Esophagus mucosa (tissue), 1 donor: ENCODE measurements at regions not wholly inside any gene's neighbourhood (a gene's known extent, or its start where the extent isn't known, plus 50 kb on each side); places are given as distances from the start of the nearest gene placed in this dataset.
"Not testable (repeated sequence)": the region's sequence is repeated elsewhere in the genome, so short reads cannot be mapped to it uniquely, and the experiment has no call there.

Experiments
- ATAC-seq: fragments of 200-7000 bp; cut with Tn5 transposase; one replicate; pipeline ENCODE4 v1.9.1; 2020
- donor health status: DM: yes; HTN: yes; CAD: no.

DNA sequence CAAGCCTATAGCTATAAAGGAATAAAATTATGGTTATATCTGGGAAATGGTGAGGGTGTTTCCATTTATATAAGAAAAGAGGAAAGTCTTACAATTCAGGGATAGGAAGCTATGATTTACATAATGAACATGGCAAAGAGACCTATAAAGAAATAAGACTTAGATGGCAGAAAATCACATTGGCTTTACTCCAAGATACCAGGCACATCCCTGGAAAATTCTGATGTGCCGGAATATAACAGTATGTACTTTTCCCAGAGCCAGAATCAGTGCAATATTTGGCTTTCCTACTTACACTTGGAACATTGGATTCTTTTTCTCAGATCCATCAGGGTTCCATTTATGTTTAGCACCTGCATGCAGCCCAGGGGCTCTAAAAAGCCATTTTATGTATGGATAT, 357.8 kb downstream of the CETN3 start:
- no peak for ATAC-seq

DNA sequence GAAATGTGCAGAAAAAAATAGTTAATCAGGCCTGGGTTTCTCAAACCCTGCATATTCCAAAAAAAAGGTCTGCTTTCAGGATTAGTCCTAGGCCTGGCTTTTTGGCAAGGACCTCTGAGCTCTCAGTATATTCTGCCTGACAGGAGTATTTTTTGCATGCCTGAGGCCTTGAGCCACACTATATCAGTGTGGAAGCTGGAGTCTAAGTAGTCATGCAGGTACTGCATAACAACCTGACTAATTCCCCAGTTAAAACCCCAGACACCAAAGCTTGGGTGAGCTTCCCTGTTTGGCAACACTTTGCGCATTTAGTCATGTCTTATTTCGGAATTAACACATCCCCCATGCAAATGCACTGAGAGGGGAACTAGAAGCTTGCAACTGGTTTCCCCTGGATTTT, 359.5 kb downstream of the CETN3 start:
- peak; percentile 58 for ATAC-seq

DNA sequence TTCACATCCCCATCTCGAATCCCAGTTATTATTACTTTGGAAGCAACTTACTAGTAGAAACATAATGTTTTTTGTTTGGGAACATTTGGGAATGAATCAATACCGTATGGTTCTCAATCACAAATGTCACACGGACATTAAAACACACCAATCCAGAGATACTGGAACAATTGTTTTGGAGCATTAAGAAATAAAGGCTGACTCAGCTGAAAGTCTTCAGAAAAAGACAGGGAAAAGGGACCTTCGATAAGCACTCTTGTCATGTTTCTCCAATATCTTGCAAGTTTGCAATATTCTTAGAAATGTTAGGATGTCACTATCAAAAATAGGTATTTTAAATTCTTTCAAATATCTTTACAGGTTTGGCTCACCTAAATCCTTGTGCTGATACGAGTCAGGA, 362.4 kb downstream of the CETN3 start:
- ATAC-seq = no peak

- not testable (repeated sequence) for ATAC-seq
Observed at GRCh38 chr5:90040082-90040481, 369.5 kb downstream of the CETN3 start.

DNA sequence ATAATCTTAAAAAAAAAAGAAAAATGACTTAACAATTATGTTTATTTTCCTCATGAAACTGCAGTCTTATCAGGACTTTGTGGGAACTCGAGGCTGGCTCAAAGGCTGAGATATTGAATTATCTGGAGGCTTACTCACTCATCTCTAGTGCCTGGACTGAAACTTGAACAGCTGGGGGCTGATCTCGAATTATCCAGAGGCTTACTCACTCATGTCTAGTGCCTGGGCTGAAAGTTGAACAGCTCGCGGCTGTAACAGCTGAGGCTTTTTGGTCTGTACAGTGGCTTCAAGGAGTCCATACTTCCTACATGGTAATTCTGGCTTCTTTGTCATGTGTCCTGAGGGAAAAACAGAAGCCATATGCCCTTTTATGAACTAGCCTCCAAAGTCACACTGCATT, 371.9 kb downstream of the CETN3 start:
- ATAC-seq = no peak

DNA sequence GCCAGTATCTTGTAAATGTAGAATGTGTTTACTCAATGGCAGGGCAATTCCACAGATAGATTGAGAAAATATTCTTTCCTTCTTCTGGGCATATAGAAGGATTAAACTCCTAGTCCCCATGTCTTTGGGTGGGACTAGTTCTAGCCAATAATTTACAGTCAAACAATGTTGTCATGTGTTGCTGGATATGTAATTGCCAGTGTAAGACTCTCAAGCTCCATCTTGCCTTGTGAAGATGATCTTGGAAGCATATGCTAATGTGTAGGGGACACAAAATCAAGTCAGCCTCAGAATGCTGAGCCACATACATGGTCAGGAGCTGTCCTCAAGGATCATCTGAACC, 386.9 kb downstream of the CETN3 start:
- no peak for ATAC-seq

DNA sequence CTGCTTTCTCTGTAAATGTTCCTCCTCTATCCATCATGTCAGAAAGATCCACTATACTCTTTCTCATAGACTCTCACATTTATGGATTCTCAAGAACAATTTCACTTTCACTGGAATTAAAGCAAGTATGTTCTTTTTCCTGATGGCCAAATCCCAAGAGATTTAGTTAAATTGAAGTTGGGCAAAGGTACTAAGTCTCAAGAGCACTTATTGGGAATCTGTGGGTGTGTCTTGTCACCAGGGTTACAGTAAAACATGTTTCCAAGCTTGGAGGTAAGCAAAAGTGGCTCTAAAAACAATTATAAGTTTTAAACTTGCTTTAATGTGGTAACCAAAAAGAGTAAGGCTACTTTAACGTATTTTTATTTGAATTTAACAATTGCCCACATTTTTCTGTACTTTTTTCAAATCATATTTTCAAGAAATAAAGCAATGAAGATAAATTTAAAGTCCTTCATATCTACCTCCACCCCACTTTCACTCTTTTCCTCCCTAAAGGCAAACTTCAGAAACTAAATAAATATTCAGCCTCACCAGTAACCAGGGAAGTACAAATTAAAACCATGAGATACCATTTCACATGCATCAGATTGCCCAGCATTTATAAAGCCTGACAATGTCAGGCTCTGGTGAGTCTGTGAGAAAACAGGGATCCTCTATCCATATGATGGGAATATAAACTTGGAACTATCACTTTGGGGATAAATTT, 387.4 kb downstream of the CETN3 start:
- ATAC-seq = no peak

- peak; percentile 74 for ATAC-seq
Observed at GRCh38 chr5:90020575-90021538, 388.7 kb downstream of the CETN3 start.

DNA sequence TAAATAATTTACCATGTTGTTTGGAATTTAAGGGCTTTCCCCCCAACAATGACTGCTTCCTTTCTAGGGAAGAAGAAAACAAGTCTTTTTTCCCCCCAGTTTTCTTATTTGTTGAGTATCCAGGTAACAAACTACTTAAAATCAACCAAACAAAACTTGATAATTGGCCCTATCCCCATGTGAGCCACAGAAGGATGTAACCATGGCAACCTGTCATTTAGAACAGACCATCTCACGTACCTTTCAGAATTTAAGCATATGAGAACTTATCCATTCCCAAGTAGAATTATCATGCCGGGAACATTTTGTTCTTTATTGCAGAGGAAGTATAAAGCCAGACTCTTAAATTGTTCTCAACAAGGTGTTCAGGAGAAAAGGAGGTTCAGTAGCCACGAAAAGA, 392.3 kb downstream of the CETN3 start:
- no peak for ATAC-seq

DNA sequence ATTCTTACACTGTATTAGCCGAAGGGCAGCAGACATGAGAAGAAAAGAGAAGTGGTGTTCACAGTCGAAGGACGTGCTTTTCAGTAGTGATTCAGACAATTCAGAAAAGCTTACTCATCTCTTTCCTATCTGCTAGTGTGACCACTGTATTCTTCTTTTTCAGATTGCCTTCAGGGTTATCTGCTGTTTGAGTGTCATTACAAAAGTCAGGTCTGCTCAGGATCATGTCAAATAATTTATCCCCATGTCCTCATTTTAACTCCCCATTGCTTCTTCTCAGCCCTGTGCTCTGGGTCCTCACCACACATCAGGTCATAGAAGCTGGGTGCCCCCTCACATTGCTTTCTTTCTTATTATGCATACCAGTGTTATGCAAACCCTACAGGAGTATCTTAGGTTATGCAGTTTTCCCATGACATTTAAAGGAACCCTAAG, 394.0 kb downstream of the CETN3 start:
- no peak for ATAC-seq

GRCh38 chr5:90014420-90014819, 395.1 kb downstream of the CETN3 start:
- ATAC-seq = no peak

GRCh38 chr5:90000351-90000750, 409.2 kb downstream of the CETN3 start:
- ATAC-seq = no peak

GRCh38 chr5:89998519-89999305, 410.8 kb downstream of the CETN3 start:
- no peak for ATAC-seq

DNA sequence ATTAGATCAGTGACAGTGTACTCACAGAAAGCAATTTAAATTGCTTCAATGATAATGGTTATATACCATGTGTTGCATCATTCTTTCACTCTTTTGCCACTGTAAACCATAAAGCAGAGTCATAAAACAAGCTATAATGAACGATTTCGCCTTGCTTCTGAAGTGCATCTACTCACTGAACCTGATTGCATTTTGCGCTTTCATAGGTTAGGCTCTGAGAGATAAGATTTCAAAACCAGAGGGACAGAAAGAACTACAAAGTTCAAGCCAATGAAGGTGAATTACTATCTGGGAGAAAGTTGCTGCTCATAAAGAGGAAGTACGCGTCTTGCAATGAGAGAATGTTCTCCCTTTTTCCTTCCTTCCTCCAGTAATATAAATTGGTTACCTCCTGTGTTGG, 412.7 kb downstream of the CETN3 start:
- ATAC-seq = no peak

DNA sequence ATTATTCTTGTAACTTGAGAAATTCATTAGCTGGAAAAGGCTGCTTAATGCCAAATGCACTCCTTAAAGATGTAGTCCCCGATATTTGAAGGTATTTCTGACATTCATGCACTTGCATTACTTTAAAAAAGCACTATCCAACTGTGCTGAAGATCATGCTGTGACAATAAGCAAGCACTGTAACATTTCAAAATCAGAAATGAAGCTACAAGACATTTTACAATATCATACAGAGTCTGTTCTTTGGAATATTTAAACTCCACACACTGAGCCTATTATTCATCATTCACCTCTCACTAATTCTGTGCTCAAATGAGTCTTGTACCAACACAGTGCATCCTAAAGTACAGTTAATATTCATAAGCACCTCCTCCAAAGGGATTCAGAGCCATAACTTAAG, 413.2 kb downstream of the CETN3 start:
- ATAC-seq = no peak

GRCh38 chr5:89994266-89994665, 415.3 kb downstream of the CETN3 start:
- no peak for ATAC-seq

- no peak for ATAC-seq
Observed at GRCh38 chr5:89992201-89992600, 417.4 kb downstream of the CETN3 start.

DNA sequence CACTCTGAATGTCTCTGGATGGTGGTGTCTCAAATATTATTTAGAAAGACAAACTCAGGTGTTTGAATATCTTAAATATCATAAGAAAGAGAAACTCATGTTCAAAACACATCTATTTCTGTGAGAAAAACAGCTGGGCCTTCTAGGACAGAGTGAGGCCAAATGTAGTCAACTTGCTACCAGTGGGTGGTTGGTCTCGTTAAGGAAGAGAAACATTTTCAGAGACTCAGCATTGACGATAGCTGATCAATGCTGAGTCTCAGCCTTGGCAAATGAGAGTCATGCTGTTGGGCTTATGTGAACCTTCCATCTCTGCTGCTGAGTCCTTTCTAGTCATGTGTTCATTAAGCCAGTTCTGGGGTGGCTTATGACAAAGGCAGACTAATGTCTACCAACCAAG, 418.0 kb downstream of the CETN3 start:
- no peak for ATAC-seq

DNA sequence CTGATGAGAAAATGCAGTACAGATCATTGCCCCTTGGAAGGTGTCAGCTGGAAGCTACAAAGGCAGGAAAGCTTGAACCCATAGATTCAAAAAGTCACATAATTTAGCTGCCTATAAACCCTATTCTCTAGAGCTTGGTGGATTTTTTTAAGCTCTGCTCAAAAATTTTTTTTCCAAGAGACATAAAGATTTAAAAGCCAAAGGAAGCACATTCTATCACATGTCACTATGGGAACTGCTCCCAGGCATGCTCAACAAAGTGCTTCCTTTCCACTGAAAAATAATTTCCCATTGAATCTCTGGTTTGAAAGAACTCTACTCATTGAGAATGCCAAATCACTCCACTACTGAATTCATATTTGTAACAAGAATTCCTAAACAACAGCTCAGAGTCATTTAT, 419.8 kb downstream of the CETN3 start:
- ATAC-seq = no peak

GRCh38 chr5:89988998-89989655, 420.4 kb downstream of the CETN3 start:
- no peak for ATAC-seq

GRCh38 chr5:89988129-89988810, 421.3 kb downstream of the CETN3 start:
- no peak for ATAC-seq

DNA sequence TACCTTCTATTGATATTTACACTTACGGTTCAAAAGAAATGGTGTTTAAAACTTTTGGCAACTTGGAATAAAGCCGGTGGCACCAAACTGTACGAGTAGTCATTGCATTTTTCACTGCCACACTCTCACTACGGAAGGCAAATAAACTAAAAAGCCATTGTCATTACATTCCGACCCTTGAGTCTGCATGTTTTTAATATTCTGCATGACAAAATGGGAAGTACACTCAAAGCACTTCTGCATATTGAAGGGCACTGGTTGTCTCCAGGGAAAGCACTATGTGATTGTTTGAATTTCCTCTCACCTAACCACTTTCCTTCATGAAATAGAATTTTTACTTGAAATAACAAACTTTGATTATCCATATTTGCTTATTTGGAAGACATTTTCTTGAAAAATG, 426.3 kb downstream of the CETN3 start:
- ATAC-seq = no peak
